ENCODE measurements at regions not wholly inside any gene's neighbourhood (a gene's known extent, or its start where the extent isn't known, plus 50 kb on each side); places are given as distances from the start of the nearest gene placed in this dataset.
A peak's percentile ranks its signal among the peaks of the same experiment; 100 is the strongest.

DNA sequence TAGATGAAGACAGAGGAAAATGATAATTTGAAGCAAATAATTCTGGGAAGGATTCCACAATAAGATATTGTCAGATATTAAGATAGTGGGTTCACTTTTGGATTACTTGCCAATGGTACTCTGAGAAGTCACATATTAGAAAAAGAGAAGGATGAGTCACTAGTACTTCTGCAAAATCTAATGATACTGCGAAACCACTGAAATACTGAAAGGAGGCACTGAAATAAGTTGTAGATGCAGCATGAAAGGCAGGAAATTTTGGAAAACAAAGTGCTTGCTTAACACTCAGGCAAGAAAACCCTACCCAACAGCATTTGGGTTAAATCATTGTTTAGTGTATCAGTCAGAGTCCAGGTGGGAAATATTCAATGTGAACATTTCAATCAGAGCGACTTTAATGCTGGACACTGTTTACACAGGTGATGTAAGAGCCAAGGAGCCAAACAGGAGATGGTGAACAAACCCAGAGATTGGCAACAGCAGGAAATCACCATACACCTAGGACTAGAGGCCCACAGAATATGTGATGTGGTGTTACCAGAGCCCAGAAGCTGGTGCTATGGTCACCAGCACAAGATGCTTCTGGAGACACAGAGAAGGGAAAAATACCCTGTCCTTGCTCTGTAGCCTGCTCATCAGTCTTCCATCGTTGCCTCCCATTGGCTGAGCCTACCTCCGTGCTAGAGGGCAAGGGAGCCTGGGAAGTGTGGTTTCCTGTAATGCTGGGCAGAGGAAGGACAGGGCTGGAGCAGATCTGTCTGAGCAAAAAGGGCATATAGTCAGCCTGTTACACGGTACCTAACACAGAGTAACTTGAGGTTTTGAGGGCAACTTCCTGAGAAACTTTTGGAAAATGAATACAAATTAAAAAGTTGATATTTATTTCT lies 204.7 kb upstream of the ITGA4 start:
- DNase-seq, result no peak

DNA sequence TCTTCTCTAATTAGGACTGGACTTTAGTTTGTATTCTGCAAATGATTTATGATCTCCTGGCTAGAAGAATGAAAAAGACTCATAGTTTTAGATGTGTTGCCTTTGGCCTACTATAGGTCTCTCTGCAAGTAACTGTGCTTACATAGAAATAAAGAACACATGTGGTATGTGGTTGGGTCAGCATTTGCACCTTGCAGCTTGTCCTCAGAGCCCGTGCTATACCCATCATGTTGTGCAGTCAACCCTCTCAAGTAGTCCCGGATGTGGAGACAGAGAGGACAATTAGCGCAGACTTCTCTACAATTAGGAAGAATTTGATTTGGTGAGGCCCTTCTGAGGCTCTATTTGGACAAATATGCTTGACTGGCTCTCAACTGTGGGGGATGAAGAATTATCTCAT lies 203.7 kb upstream of the ITGA4 start:
- no peak for DNase-seq

DNA sequence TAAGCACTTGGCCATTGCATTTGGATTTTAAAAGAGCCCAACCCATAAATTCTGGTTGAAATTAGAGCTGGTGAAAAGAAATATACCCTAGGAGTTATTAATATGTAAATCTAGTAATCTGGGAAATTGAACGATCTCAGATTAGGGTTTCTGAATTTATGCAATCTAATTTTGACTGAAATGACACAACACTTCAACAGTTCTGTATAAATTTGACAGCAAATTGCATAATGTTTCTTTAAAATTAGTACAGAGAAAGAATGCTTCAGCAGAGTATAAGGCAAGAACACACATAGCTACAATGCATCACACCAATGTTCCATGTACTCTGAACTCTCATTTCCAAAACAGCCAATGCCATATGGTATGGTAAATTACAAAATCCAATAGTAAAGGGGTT lies 201.5 kb upstream of the ITGA4 start:
- DNase-seq, result no peak

DNA sequence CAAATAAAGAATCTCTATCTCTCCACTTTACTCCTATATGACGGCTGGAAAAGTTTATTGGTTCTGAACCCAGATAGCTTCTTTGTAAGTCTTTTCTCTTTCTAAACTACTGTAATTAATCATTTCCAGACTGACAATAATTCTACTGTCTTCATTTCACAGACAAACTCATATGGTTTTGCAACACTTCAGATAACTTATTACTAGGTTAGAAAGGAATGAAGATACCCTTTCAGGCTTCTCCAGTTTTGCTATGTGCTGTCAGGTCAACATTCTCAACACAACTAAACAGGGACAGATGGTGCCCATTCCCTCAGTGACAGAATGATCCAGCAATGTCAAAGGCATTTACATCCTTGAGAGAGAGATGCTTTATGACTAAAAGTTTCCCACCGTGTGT lies 198.5 kb upstream of the ITGA4 start:
- no peak for DNase-seq

GRCh38 chr2:181262782-181263181 lies 194.4 kb upstream of the ITGA4 start:
- no peak for DNase-seq

- no peak for DNase-seq
These were observed 193.2 kb upstream of the ITGA4 start for GRCh38 chr2:181264001-181264400.

GRCh38 chr2:181264441-181264840 lies 192.7 kb upstream of the ITGA4 start:
- DNase-seq, result no peak

GRCh38 chr2:181266614-181267013 lies 190.6 kb upstream of the ITGA4 start:
- no peak for DNase-seq

- no peak for DNase-seq
These were observed 188.9 kb upstream of the ITGA4 start for GRCh38 chr2:181268174-181268867.

- no peak for DNase-seq
These were observed 183.2 kb upstream of the ITGA4 start for GRCh38 chr2:181273986-181274385.

DNA sequence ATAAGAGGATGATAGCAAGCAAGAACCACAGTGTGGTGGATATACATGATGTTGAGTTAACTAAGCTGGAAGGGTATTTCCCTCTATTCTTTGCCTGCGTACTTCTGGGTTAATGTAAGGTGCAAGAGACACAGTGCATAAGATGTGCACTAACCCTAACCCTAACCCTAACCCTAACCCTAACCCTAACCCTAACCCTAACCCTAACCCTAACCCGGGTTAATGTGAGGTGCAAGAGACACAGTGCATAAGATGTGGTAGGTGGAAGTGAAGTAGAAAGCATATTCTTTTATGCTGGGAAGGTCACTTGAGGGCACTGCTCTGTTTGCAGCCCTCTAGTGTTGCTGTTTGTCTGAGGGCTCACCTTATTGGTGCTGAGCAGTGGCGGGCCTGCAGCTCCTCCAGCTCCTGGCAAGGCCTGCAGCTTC lies 181.5 kb upstream of the ITGA4 start:
- no peak for DNase-seq

- DNase-seq, result no peak
These were observed 175.9 kb upstream of the ITGA4 start for GRCh38 chr2:181281206-181281832.

GRCh38 chr2:181285116-181285515 lies 172.1 kb upstream of the ITGA4 start:
- no peak for DNase-seq

- DNase-seq, result no peak
These were observed 167.5 kb upstream of the ITGA4 start for GRCh38 chr2:181289698-181290097.

DNA sequence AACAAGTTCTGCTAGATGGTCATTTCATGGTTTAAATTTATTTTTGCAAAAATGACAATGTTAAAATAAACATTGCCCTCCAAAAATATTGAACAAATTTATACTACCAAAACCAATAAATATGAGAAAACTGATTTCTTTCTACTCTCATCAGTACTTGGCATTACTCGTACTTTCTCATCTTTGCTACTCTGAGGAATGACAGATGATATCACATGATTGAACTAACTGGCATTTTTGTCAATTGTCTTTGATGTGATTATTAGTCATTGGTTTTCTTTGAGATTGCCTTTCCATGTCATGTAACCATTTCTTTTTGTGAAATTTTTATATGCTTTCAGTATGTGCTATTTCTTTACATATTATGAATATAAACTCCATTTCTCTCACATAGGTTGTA lies 167.0 kb upstream of the ITGA4 start:
- DNase-seq, result no peak

GRCh38 chr2:181294979-181295378 lies 162.2 kb upstream of the ITGA4 start:
- DNase-seq, result no peak

DNA sequence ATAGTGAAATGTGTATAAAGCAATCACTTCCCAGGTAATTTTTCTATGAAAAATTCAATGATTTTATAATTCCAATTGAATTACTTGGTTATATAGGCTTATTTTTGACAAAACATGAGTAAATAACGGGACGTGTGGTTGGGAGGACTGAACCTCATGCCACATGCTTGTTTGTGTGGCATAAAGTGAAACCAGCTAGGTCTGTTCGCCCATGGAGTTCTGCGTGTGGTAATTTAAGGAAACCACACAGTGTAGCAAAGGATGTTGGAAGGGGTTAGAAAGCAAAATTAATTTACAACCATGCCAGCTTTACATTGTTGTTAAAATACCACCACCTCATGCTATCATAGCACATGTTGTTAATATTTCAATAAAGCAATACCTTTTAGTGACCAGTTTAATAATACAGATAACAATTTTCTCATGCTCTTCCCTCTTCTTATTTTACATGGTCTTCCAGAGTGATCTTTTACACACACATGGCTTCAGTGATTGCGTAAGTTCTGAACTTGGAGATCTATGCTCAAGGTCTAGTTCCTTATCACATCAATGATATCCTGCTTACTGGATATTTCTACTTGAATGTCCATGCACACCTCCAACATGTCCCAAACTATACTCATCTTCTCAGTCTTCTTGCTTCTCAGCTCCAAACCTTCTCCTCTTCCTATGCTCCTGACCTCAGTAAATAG lies 156.4 kb upstream of the ITGA4 start:
- DNase-seq, result no peak

DNA sequence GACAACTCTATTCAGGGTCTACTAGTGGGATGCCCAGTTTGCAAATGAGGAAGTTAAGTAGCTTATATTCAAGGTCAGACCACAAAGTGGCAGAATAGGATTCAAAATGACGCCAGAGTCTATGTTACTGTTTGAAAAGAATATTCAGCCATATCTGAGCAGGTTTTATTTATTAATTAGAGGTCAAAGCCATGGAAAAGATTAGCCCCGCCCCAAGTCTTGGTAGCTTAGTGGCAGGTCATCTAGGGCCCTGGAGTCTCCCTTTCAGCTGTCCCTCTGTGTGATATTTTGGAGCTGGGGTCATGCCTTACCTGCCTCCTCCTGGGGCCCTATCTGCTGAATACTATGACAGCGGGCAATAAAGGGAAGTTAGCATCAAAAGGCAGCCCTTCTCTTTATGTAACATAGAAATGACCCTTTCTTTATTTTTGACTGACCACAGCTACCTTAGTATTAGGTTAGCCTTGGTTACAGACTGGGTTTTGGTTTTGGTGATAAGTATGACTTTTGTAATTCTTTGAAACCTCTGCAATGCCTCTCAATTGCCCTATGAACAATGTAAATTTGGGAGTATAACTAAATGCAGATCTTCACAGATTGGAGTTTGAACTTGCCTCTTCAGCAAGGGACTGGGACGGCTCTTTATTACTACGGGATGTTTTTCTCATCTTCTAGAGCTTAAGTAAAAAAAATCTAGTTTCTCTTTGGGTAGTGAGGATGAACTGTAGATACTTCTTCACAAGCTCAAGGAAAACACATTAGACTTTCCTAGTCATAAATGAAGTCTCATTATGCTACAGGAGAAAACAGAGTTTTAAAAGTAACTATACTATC lies 153.0 kb upstream of the ITGA4 start:
- no peak for DNase-seq

DNA sequence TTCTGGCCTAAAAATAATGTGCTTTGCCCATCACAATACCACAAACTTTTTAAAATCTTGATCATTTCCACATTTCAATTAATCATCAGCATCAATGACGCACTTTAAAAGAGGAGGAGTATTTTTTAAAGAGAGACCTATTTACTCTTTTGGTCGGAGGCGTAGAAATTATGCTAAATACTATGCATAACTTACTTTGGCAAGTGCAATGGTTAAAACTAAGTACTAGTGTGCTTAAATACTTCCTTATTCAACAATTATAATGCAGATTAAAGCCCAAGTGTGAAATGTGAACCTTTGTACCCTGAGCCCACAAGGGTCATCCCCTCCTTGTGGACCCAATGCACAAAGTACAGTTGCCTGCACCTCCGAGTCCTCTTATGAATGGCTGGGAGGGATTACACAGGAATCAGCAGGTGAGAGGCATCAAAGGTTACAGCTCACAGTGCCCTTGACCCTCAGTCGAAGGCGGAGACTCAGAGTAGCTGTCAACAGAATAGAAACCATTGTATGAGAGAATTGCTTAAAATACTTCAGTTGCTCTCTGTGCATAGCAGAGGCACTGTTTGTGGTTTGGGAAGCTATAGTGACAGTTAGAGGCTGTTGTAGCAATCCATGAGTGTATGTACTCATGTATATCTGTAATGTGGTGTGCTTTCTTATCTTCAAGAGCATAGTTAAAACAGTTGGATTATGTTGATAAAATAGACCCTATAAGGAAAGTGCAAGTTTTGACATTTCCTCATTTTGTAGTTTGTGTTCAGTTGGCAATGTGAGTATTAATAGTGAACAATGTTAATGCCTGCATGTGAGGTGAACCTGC lies 151.7 kb upstream of the ITGA4 start:
- peak; percentile 25 to 45 for DNase-seq

DNA sequence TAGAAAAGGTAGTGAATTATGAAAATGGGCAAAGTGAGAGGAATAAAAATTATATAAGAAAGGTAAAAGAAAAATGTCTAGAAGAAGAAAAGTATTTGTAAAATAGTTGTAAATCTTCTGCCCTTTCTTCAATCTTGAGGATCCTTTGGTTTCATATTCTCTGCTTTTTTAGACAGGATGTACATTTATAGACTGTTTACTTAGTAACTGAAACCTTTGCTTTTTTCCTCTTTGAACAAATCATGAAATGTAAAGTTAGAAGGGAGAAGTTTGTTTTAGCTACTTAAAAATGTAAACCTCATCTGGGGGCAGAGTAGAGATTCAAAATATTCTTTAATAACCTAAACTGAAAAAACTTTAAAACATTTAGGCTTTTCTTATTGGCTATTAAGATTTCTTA lies 150.4 kb upstream of the ITGA4 start:
- no peak for DNase-seq

All from activated CD4-positive, alpha-beta T cell treated with anti-CD3 and anti-CD28 coated beads, Interleukin-2, amount 50 U/mL, for 48 hours (primary cell).